IPS-18a (cell line): ENCODE measurements at regions not wholly inside any gene's neighbourhood (a gene's known extent, or its start where the extent isn't known, plus 50 kb on each side); places are given as distances from the start of the nearest gene placed in this dataset.

ENCODE experiments used
- H3K27ac ChIP-seq: one replicate; pipeline ENCODE4 v1.5.1; 2013; ENCODE audit warnings: low read length
- H3K27me3 ChIP-seq: one replicate; pipeline ENCODE4 v1.6.1; 2013; ENCODE audit warnings: mild to moderate bottlenecking, low read length; ENCODE audit not compliant: control insufficient read depth, insufficient read depth
- H3K36me3 ChIP-seq: one replicate; pipeline ENCODE4 v1.6.1; 2013; ENCODE audit warnings: low read depth, low read length; ENCODE audit not compliant: control insufficient read depth
- H3K4me1 ChIP-seq: one replicate; pipeline ENCODE4 v1.6.1; 2013; ENCODE audit warnings: low read depth, low read length; ENCODE audit not compliant: control insufficient read depth
- H3K4me3 ChIP-seq: one replicate; pipeline ENCODE4 v1.5.1; 2013; ENCODE audit warnings: low read length
- H3K9ac ChIP-seq: one replicate; pipeline ENCODE4 v1.6.1; 2013; ENCODE audit warnings: mild to moderate bottlenecking, low read length, moderate library complexity
- H3K9me3 ChIP-seq: one replicate; pipeline ENCODE4 v1.6.1; 2013; ENCODE audit warnings: low read depth, low read length; ENCODE audit not compliant: control insufficient read depth

GRCh38 chr6:132009175-132009574 lies 58.0 kb upstream of the CCN2 start:
- Histone ChIP-seq H3K27ac (no peak overlapping the region), H3K36me3 (no peaks in the 10 kb centered on the region)

GRCh38 chr6:132007474-132008190 lies 56.5 kb upstream of the CCN2 start:
- Histone ChIP-seq H3K9me3 (peaks cover 5% of the 10 kb centered on the region), H3K27ac (no peak overlapping the region), H3K4me1 (no peaks in the 10 kb centered on the region), H3K36me3 (no peaks in the 10 kb centered on the region), H3K27me3 (no peaks in the 10 kb centered on the region), H3K4me3 (no peak overlapping the region), H3K9ac (no peak overlapping the region)

More at GRCh38 chr6:132009175-132009574, 58.0 kb upstream of the CCN2 start:
- H3K4me3 ChIP-seq: no peak overlapping the region
- no peak overlapping the region for H3K9ac ChIP-seq
- peaks cover 5% of the 10 kb centered on the region for H3K9me3 ChIP-seq
- H3K4me1 ChIP-seq: no peaks in the 10 kb centered on the region
- H3K27me3 ChIP-seq: no peaks in the 10 kb centered on the region

GRCh38 chr6:132005178-132005577 lies 54.0 kb upstream of the CCN2 start:
- Histone ChIP-seq H3K27ac (no peak overlapping the region), H3K27me3 (no peaks in the 10 kb centered on the region), H3K9ac (no peak overlapping the region), H3K9me3 (peaks cover 5% of the 10 kb centered on the region), H3K4me3 (no peak overlapping the region), H3K36me3 (no peaks in the 10 kb centered on the region), H3K4me1 (no peaks in the 10 kb centered on the region)

- H3K9me3 ChIP-seq: peaks cover 5% of the 10 kb centered on the region
- H3K4me3 ChIP-seq: no peak overlapping the region
- H3K27me3 ChIP-seq: no peaks in the 10 kb centered on the region
- no peak overlapping the region for H3K27ac ChIP-seq
- H3K4me1 ChIP-seq: no peaks in the 10 kb centered on the region
- H3K36me3 ChIP-seq: no peaks in the 10 kb centered on the region
- no peak overlapping the region for H3K9ac ChIP-seq
These were observed 53.5 kb upstream of the CCN2 start for GRCh38 chr6:132004668-132005067.

- H3K4me1 ChIP-seq: no peaks in the 10 kb centered on the region
- no peak overlapping the region for H3K9ac ChIP-seq
- H3K9me3 ChIP-seq: peaks cover 5% of the 10 kb centered on the region
- H3K27me3 ChIP-seq: no peaks in the 10 kb centered on the region
- H3K27ac ChIP-seq: no peak overlapping the region
- H3K4me3 ChIP-seq: no peak overlapping the region
- no peaks in the 10 kb centered on the region for H3K36me3 ChIP-seq
These were observed 52.5 kb upstream of the CCN2 start for GRCh38 chr6:132003516-132004178.
